ENCODE measurements at regions not wholly inside any gene's neighbourhood (a gene's known extent, or its start where the extent isn't known, plus 50 kb on each side); places are given as distances from the start of the nearest gene placed in this dataset.

DNA sequence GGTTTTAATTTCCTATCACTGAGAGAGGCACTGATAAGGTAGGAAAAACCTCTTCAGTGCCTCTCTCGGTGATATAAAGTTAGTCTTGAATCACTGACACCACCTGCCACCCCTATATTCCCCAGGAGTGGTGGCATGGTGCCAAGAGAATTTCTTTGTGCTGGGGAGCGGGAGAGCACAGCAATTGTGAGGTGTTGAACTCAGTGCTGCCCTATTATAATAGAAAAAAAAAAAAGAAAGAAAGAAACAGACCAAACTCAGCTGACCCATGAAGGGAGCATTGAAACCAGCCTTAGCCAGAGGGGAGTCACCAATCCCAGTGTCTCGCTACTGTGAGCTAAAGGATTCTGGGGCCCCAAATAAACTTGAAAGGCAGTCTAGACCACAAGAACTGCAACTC lies 201.4 kb upstream of the STT3B start:
- no peak for DNase-seq (ENCODE audit: extremely low read depth, insufficient read length)
- Histone ChIP-seq H3K27me3 (replicated peaks; ENCODE audit: control insufficient read depth, insufficient read depth, low read length) (no peaks in the 10 kb centered on the region), H3K4me3 (replicated peaks; ENCODE audit: low read depth, low read length) (no peak overlapping the region), H3K36me3 (ENCODE audit: control insufficient read depth, insufficient read depth, low read length) (no peaks in the 10 kb centered on the region)
- TF ChIP-seq, protein P1, sequence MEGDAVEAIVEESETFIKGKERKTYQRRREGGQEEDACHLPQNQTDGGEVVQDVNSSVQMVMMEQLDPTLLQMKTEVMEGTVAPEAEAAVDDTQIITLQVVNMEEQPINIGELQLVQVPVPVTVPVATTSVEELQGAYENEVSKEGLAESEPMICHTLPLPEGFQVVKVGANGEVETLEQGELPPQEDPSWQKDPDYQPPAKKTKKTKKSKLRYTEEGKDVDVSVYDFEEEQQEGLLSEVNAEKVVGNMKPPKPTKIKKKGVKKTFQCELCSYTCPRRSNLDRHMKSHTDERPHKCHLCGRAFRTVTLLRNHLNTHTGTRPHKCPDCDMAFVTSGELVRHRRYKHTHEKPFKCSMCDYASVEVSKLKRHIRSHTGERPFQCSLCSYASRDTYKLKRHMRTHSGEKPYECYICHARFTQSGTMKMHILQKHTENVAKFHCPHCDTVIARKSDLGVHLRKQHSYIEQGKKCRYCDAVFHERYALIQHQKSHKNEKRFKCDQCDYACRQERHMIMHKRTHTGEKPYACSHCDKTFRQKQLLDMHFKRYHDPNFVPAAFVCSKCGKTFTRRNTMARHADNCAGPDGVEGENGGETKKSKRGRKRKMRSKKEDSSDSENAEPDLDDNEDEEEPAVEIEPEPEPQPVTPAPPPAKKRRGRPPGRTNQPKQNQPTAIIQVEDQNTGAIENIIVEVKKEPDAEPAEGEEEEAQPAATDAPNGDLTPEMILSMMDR (IDR thresholded peaks at IDR 0.05; ENCODE audit: insufficient read depth, low read length, poor library complexity, severe bottlenecking), result no peak

DNA sequence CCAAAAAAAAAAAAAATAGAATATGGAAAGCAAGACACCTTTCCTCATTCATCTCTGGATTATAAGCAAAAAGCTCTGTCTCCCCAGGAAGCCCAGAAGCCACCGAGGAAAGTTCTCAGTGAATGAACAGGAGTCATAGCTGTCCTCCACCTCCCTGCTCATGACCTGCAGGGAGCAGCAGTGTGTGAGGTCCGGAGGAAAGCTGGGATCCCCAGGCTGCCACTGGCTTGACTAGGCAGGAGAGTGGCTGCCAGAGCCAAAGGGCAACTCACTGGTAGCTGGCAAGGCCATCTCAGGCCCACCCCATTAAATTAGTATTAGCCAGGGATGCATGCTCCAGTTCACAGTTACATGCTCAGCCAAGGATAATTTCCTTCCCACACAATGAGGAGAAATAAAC lies 191.6 kb upstream of the STT3B start:
- no peak for DNase-seq (ENCODE audit: extremely low read depth, insufficient read length)
- Histone ChIP-seq H3K27me3 (replicated peaks; ENCODE audit: control insufficient read depth, insufficient read depth, low read length) (no peaks in the 10 kb centered on the region), H3K4me3 (replicated peaks; ENCODE audit: low read depth, low read length) (no peak overlapping the region), H3K36me3 (ENCODE audit: control insufficient read depth, insufficient read depth, low read length) (no peaks in the 10 kb centered on the region)
- TF ChIP-seq, protein P1 (IDR thresholded peaks at IDR 0.05; ENCODE audit: insufficient read depth, low read length, poor library complexity, severe bottlenecking), result no peak

DNA sequence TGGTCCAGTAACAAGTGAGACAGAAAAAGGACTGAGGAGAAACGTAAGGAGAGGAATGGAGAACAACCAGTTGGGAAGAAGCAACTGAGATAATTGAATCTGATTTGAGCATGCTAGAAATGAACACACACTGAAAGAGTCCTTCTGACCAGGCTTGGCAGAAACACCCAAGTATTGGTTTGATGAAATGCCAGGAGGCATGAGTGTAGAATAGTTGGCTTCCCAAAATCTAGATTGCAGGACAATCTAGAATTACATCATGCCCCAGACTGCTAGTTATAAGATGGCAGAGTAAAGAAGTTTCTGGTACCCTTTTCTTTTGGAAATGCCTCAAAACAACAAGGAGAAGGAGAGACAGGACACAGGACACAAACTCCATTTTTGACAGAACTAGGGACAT lies 189.7 kb upstream of the STT3B start:
- H3K4me3 ChIP-seq (replicated peaks; ENCODE audit: low read depth, low read length), result no peak overlapping the region
- DNase-seq (ENCODE audit: extremely low read depth, insufficient read length), result no peak
- TF ChIP-seq, protein P1 (IDR thresholded peaks at IDR 0.05; ENCODE audit: insufficient read depth, low read length, poor library complexity, severe bottlenecking), result no peak
- H3K27me3 ChIP-seq (replicated peaks; ENCODE audit: control insufficient read depth, insufficient read depth, low read length), result no peaks in the 10 kb centered on the region
- no peaks in the 10 kb centered on the region for H3K36me3 ChIP-seq (ENCODE audit: control insufficient read depth, insufficient read depth, low read length)

DNA sequence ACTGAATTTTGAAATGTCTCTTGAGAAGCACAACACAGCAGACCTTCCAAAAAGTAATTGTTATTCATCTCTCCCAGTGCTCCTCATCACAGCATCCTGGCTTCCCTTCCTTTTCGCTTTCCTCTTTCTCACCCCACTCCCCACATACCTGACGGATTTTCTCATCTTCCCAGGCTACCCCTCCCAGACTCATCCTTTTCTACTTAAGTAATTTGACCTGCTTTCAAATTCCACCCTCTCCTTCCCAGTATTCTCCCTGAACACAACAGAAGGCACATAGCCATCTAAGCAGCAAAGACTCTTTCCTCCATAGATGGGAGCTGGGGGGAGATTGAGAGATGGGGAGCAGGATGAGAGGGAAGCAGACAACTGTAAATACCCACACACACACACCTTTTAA lies 187.1 kb upstream of the STT3B start:
- H3K36me3 ChIP-seq (ENCODE audit: control insufficient read depth, insufficient read depth, low read length), result no peaks in the 10 kb centered on the region
- H3K4me3 ChIP-seq (replicated peaks; ENCODE audit: low read depth, low read length), result no peak overlapping the region
- H3K27me3 ChIP-seq (replicated peaks; ENCODE audit: control insufficient read depth, insufficient read depth, low read length), result no peaks in the 10 kb centered on the region
- DNase-seq (ENCODE audit: extremely low read depth, insufficient read length), result no peak
- TF ChIP-seq, protein P1 (IDR thresholded peaks at IDR 0.05; ENCODE audit: insufficient read depth, low read length, poor library complexity, severe bottlenecking), result no peak

DNA sequence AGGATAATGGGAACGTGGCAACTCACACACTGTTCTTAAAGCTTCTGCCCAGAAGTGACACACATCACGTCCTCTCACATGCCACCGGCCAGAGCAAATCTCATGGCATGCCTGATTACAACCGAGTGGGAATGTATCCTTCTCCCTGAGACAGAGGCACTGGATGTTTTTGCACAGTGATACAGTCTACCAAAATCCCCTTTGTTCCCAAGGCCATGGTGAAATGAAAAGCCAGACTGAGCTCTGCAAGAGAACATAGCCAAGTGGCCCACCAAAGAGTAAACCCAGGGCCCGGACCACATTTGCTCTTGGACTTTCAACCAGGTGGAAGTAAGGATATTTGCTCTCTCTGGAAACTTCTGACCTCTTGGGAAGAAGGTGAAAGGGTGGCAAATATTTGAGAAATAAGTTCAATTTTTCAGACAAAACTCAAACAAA lies 186.2 kb upstream of the STT3B start:
- TF ChIP-seq, protein P1 (IDR thresholded peaks at IDR 0.05; ENCODE audit: insufficient read depth, low read length, poor library complexity, severe bottlenecking), result no peak
- no peaks in the 10 kb centered on the region for H3K36me3 ChIP-seq (ENCODE audit: control insufficient read depth, insufficient read depth, low read length)

More for the DNA sequence above, 186.2 kb upstream of the STT3B start:
- Histone ChIP-seq H3K27me3 (replicated peaks; ENCODE audit: control insufficient read depth, insufficient read depth, low read length) (no peaks in the 10 kb centered on the region), H3K4me3 (replicated peaks; ENCODE audit: low read depth, low read length) (no peak overlapping the region)
- no peak for DNase-seq (ENCODE audit: extremely low read depth, insufficient read length)
